GM19239 (cell line): ENCODE measurements at regions not wholly inside any gene's neighbourhood (a gene's known extent, or its start where the extent isn't known, plus 50 kb on each side); places are given as distances from the start of the nearest gene placed in this dataset.

Experiments used
- DNase-seq: peaks from one replicate; pipeline ENCODE4 v3.0.0; 2011; ENCODE audit warnings: low spot score; ENCODE audit not compliant: insufficient read length
- FAIRE-seq: peaks from 2 replicates; lab custom pipeline; 2011; peaks lifted over from hg19 to GRCh38; lab: Jason Lieb, UNC

DNA sequence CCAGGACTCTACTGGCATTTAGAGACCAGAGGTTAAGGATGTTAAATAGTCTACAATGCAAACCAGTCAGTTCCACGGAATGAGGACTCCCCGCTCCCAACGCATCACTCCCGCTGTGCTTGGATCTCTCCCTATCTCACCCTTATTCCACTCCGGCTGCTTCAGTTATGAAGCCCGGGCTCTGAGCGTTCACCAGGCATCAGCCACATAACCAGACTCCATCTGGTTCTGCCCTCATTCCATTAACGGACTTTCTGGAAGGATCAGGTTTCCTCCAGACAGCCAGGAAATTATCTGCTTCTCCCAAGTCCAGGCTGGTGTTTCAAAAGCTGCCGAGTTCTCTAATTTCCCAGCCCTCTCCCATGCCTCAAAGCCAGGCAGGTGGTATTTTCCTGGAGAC lies 499.3 kb downstream of the GLRX3 start:
- FAIRE-seq (no peak), DNase-seq (no peak)

DNA sequence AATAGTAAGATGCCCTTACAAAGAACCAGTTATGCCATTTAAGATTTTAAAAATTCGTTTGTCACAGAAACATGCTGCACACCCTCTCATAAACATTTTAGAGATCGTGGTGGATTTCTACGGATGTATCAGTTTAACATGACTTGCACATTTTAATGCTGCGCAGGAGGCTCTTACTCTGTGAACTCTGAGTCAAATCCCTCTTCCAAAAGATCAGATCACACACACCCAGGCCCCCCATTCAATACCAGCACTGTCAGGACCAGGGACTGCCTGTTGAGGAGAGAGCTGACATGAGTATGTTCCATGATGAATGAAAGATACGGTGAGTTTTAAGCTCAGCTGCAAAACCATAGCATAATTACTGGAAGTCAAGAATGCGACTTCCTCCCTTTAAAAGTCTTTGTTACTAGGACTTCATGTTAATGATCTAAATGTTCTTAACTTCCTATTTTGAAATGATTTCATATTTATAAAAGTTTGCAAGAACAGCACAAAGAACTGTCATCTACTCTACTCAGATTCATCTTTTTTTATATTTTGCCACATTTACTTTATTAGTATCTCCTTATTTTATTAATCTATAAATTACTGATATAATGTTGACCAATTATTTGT lies 500.2 kb downstream of the GLRX3 start:
- DNase-seq: no peak
- no peak for FAIRE-seq

GRCh38 chr10:130637089-130637676 lies 501.0 kb downstream of the GLRX3 start:
- FAIRE-seq: no peak
- DNase-seq: no peak

GRCh38 chr10:130638991-130639390 lies 502.8 kb downstream of the GLRX3 start:
- no peak for FAIRE-seq
- DNase-seq: no peak

DNA sequence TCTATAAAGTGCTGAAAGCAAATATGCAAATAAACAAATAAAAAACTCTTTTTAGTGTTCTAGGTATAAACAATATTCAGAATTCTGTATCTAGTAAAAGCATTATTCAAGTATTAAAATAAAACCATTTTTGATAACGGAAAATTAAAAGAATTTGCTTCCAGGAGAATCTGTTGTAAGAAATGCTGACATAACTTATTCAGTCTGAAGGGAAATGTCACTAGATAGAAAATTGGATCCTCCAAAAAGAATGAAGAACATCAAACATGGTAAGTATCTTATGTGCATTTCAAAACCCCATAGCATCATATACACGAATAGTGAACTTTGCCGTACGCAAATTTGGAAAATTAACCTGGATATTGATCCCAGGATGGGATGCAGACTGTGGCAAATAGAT lies 506.7 kb downstream of the GLRX3 start:
- DNase-seq (no peak), FAIRE-seq (no peak)

GRCh38 chr10:130647341-130647740 lies 511.1 kb downstream of the GLRX3 start:
- no peak for DNase-seq
- FAIRE-seq: no peak

GRCh38 chr10:130648807-130649206 lies 512.6 kb downstream of the GLRX3 start:
- FAIRE-seq: no peak

DNA sequence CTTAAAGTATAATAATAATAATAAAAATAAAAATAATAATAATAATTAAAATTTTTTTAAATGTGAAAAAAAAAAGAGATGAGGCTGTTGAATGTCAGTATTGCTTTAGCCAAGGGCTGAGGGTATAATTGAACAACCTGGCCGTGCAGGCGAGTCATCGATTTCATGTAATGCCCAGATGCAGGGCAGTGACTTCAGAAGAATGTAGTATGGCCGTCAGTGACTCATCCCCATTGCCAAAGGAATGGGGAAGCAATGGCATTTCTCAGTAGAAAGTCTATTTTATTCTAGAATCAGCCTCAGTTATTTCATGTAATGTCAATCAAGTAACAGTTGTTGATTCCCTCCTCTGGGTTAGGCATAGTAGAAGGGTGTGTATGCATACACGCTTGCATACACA lies 516.4 kb downstream of the GLRX3 start:
- DNase-seq: no peak
- FAIRE-seq: no peak

More at GRCh38 chr10:130648807-130649206, 512.6 kb downstream of the GLRX3 start:
- DNase-seq: no peak

GRCh38 chr10:130652964-130653578 lies 516.9 kb downstream of the GLRX3 start:
- FAIRE-seq (no peak), DNase-seq (no peak)

GRCh38 chr10:130654726-130655125 lies 518.5 kb downstream of the GLRX3 start:
- no peak for DNase-seq
- FAIRE-seq: no peak

DNA sequence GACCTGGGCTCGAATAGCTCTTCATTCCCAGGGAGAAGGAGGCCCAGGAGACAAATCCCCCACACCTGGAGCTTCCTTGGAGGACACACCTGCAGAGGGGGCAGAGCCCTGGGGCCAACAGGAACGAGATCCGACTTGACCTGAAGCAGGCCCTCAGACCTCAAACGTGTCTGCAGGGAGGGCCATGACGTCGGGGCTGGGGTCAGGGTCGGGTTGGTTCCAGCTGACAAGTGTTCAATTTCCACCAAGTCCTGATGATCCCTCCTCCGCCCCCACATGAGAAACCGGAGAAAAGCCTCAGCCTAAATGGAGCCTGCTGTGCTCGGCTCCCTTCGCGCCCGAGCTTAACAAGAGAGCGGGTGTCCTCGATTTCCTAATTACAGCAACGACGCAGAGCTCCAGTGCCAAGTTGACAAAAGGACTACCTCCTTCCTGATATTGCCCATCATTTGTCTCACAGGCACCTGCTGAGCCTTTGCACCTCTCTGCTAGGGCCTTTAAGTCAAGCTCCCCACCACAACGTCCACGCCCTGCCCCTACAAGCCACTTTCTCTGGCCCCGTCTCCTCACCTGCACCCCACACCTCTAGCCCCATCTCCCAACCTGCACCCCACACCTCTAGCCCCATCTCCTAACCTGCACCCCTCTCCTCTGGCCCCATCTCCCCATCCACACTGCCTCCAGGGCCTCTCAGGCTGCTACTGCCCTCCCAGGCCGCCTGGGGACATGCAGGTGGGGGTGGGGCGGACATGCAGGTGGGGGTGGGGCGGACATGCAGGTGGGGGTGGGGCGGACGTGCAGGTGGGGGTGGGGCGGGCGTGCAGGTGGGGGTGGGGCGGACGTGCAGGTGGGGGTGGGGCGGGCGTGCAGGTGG lies 519.4 kb downstream of the GLRX3 start:
- FAIRE-seq: no peak

GRCh38 chr10:130656187-130656575 lies 520.0 kb downstream of the GLRX3 start:
- no peak for DNase-seq
- no peak for FAIRE-seq

More for the DNA sequence above, 519.4 kb downstream of the GLRX3 start:
- no peak for DNase-seq

DNA sequence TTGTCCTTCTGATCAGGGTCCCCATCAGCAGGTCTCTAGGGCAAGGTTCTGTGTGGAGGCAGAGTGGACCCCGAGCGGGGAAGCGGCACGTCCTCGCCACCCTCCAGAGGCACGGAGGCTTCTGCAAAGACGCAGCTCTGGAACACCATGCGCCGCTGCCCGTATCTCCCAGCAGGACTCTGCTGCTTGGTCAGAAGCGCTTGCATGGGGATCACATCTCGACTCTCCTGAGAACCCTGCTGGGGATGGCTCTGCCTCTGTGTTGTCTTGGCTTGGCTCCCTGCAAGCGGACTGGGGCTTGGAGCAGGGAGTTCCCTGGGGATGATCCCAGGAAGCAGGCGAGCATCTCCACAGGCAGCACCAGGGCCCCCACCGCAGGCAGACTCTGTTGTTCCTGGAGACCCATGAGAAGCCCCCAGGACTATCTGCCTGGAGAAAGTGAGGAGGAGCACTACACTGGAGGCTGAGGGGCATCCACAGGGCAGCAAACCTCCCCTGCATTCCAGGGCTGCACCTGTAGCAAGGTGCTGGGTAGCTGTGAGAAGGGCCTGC lies 520.5 kb downstream of the GLRX3 start:
- no peak for FAIRE-seq
- no peak for DNase-seq

GRCh38 chr10:130658687-130659290 lies 522.6 kb downstream of the GLRX3 start:
- no peak for DNase-seq
- no peak for FAIRE-seq

- FAIRE-seq (no peak), DNase-seq (no peak)
These were observed 523.3 kb downstream of the GLRX3 start for GRCh38 chr10:130659528-130659927.

GRCh38 chr10:130660266-130660665 lies 524.1 kb downstream of the GLRX3 start:
- DNase-seq: no peak
- FAIRE-seq: no peak

DNA sequence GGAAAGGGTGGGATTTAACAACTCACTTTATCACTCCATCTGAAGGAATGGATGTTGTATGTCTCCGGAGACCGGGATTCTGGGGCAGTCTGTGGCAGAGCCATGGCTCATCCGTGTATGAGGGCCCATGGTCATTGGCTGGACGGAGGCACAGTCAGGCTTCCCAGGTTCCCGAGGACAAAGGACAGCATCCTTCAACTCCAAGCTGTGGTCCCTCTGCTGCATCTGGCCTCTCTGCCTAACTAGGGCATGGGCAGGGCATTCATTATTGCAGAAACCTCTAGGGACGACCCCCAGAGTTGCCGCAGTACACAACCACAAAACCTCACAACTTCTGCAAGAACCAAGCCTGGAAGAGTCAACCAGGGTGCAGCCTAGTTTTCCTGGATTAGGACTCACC lies 525.2 kb downstream of the GLRX3 start:
- no peak for FAIRE-seq
- no peak for DNase-seq

DNA sequence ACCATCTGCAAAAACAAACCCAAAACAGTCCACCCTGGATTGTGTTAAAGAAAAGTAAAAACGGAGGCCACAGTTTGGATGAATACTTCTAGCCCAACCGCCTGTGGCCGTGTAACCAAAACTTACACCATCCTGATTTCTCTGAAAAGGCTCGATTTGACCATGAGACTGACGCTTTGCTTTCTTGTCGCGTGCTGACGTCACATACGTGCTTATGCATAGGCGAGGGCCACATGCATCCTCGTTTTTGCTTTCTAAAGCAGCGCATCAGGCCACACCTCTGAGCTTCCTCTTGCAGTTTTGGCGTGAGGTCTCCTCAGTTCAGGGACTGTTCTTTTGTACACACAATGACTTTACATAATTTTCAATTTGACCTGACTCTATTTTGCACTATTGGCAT lies 526.6 kb downstream of the GLRX3 start:
- DNase-seq: no peak
- FAIRE-seq: no peak

DNA sequence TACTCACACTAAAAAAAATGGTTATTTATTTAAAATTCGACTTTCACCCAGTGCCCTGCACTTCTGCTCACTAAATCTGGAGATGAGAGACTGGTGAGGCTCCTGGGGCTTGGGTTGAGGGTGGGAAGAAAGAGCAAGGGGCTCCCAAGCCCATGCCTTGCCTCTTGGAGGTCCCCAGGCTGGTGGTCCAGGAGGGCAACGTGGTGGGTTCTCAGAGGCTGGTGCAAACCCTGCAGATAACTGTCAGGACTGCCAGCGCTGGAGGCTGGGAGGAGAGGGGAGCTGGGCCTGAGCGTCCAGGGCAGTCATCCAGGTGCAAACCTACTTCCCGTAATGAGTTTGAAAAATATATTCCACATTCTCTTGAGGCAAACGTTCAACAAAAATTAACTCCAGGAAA lies 528.3 kb downstream of the GLRX3 start:
- DNase-seq: no peak
- no peak for FAIRE-seq

DNA sequence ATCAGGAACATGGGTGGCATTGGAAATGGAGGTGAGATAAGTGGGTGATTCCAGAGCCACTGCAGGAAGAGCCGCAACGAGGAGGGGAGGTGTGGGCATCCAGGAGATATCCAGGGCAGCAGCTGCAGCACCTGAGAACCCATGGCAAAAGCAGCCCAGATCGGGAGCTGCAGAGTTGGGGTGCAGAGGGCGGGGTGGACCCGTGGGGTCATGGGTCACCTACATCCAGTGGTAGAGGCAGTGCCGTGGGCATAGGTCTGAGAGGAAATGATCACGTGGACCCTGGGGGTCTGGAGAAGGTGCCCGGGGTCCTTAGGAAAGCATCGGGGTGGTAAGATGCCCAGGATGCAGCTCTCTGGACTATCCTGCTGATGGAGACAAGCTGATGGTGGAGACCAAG lies 530.0 kb downstream of the GLRX3 start:
- no peak for FAIRE-seq

More for the DNA sequence above, 530.0 kb downstream of the GLRX3 start:
- DNase-seq: no peak
